Inflammatory macrophage treated with lipopolysaccharide for 4 hours (primary cell): ENCODE measurements at regions not wholly inside any gene's neighbourhood (a gene's known extent, or its start where the extent isn't known, plus 50 kb on each side); places are given as distances from the start of the nearest gene placed in this dataset.
"Not testable (repeated sequence)": the region's sequence is repeated elsewhere in the genome, so short reads cannot be mapped to it uniquely, and the experiment has no call there.

Source experiments
- DNase-seq: peaks from one replicate; pipeline ENCODE4 v3.0.0-alpha.2; 2020

DNA sequence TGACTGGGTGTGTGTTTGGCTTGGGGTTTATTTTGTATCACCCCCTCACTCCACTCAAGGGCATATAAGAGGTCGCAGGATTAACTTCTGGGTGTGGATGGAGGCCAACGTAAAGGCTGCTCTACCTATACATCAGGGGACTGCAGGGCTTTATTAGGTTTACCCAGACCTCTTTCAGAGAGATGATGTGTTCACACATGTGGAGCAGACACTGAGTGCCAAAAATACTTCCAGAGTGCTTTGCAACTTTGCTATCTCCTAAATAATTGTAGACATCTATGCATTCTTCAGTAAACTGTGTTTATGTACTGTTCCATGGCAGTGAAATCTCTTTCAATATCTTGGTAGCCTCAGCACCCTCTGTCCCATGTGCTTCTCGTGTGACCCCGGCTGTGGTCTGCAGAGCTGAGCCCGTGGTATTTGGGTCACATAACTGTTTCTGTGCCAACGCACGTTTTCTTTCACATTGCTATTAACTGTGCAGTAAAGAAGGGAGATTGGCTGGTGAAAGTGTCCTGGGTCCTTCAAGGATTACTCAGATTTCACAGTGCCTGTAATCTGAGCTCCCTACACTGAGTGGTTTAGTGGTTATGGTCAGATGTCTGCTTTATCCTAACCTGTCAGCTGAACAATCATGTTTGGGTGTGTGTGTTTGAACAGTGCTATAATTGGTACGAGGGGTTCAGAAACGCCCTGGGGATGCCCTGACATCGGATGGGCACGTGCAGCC, 208.1 kb downstream of the VAPA start:
- DNase-seq: no peak

DNA sequence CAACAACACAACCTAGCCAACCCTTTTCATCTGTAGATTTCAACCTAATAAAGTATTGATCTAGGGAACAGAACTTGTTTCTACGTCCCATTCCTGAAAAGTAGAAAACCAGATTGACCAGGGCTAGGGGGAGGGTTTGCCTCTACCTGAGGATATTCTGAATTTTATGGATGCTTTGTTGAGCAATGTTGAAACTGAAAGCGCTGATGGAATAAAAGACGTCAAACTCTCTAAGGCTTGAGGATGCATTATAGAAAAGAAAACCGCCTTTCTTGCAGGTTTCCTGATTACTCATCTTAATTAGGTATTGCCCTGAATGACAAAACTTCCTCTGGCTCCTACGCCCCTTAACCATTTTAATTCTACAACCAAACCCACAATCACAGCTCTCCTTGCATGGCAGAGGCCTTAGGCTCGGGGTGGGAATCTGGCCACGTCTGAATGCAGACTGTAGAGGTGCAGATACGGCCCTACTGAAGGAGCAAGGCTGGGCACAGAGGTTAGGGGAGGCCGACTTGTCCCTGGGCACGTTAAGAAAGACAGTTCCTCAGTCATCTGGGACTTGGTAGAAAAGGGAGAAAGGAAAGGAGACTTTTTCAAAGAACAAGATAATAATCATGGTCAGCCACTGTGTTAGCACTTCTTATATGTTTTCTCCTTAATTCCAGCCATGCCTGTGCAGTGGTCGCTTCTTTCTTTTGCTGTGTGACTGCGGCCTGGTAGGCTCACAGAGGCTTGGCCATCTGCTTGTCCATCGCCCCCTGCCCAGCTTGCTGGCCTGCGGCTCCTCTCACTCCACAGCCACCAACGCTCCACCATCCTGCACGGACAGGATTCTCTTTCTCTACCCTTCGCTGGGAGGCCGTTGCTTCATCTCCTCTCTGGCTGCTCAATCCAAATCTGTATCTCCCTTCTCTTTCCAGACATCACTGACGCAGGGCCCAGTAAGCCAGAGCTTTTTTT, 209.5 kb downstream of the VAPA start:
- peak; percentile 76 for DNase-seq

DNA sequence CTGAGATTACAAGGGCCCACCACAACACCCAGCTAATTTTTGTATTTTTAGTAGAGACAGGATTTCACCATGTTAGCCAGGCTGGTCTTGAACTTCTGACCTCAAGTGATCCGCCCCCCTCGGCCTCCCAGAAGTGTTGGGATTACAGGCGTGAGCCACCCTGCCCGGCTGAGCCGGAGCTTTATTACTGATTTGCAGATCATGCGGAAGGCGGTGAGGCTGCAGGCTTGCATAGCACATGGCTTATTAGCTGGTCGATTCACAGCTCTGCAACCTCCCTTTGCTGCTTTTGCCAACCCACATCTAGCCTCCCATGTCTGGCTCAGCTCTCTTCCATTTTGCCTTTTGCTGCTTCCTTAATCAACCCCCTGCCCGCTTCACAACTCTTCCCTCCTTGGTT, 210.3 kb downstream of the VAPA start:
- no peak for DNase-seq

DNA sequence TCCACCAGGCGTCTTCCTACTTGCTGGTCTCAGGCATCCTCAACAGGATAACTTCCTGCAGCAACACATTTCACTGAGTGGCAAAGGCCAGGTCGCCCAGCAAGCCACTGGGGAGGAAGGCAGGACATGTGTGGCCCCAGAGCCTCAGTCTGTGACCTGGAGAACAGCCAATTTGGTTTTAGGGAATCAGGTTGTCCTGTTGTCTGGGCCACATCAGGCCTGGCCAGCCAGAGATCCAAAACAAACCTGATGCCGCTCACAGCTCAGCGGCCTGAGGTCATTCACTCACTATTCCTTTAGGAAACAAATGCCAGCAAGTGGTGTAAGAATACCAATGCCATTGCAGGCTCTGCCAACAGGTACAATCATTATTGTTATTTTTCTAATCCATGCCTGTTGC, 210.7 kb downstream of the VAPA start:
- no peak for DNase-seq

DNA sequence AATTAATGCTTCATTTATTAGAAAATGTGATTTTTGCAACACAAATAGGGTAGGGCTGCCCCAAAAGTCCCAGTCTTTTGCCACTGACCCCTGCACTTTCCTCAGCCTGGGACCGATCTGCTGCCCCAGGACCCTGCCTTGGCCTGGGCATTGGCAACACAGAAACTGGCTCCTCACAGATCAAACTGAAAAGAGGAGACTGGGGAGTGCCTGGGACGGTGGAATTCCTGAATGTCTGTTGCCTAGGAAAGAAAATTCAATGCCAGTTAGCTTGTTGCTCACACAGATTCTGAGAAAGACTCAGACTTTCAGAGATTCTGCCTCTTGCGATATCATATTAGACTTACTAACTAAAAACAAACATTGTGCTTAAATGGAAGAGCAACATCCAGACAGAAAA, 211.2 kb downstream of the VAPA start:
- no peak for DNase-seq

DNA sequence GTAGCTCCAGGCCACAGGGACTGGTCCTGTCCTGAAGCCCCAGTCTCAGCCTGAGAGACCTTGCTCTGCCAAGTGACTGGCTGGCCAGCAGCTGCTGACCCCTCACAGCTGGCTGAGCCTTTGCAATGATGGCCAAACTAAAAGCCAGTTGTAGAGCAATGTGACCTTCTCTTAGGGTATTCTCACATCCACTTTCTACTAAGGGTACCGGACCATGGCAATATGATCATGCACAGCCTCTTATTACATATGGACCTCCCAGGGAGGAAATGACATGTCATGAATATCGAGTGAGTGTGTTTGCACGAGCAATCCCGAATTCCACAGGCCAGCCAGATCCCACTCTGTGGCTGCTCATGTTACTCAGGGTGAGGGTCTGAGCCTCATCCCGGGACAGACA, 213.9 kb downstream of the VAPA start:
- DNase-seq: no peak

DNA sequence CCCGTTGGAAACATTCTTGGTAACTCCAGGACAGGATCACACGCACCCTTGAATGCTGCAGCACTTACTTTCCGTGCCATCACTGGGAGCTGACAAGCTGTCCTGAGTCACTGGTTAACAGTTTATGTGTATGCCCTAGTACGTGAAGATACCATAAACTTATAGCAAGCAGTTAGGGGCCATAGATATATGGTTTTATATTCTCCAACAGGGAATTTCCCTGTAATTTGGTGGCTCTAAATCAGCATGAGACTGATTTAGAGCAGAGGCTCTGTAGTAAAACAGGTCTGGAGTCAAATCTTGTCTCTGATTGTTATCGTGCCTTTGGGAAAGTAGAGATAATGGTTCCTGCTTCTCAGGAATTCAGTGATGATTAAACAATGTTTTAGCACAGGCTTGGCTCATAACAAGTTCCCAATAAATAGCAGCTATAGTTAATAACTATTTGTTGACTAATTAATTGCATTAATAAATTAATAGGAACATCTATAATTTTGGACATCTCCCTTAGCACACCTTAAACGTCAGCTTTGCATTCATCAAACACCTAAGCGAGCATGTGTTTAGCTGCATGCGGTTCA, 215.2 kb downstream of the VAPA start:
- no peak for DNase-seq

DNA sequence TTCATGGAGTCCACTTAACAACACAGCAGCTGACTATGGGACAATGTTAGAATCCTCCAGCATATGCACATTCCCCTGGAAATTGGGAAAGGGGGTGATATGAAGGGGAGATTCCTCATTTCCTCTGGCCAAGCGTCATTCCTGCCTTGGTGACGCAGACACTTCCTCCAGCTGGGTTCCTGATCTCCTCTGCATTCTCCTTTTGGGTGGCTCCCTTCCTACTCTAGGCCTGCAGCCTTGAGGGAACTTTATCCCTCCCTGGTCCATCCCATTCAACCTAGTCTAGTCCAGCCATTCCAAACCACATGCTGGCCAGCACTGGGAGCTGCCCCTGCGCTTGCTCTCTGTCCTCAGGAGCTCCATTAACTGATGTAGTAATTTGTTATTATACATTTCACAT, 216.8 kb downstream of the VAPA start:
- peak; percentile 56 for DNase-seq

DNA sequence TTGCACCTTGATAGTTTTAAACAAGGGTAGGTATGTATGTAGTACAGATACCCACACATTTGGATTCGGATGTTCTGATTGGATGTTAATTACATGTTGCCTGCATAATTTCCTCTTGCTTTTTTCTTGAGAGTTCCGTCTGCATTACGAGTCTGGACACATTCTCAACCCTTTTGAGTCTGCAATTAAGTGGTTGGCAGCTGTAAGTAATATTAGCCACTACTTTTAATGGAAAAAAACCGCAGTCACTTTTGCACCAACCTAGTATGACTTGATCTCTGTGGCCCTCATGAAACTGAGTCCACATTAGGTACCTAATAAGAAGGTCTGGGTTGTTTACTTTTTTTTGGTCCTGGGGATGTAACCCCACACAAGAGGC, 217.3 kb downstream of the VAPA start:
- DNase-seq: no peak

DNA sequence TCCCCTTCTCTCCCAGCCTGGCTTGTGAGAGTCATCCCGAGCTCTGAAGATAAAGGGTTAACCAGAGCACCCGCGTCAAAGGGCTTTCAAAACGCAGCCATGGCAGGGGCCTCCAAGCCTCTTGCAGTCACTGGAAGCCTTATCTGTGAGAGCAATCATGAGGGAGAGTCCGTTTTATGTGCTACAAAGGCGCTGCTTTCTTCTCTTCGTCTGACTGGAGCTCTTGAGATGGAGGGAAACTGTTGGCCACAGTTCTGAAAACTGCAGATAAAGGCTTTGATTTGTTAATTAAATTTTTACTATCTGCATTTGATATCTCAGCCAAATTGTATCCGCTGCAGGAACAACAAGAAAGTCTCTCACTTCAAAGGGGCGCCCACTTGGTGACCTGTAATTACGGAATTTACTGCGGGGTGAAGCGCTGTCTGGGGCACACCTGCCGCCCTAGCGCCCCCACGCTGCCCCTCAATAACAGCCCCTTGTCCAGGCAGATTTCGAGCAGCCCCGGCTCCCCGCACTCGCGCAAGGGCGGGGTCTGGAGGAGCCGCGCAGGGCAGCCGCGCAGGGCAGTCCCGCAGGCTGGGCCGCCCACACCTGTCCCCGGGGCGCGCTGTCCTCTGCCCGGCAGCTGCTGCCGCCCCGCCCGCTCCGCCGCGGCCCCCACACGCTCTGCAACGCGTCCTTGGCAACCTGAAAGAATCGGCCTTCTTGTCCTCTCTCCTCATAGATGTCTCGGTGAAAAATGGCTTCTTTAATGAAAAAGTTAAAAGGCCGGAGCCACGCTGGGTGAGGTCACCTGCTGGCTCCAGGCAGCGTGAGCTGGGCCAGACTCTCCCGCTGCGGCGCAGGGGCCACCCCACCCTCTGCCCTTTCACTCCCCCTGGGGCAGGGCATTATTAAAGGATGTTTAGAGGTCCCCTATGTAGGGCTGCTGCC, 217.9 kb downstream of the VAPA start:
- DNase-seq: no peak

DNA sequence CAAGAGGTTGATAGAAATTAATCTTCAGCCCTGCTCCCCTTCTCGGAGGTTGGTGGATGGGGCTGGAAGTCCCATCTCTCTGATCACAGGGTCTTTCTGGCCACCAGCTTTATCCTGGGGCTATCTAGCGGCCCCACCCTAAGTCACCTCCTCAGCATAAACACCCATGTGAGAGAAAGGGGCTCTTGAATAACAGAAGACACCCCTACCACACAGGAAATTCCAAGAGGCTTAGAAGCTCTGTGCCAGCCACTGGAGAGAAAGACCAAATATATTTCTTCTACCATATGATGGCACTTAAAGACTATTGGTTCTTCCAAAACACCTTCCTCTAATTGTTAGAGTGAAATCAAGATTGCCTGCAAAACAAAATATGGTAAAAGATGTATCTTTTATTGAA, 219.7 kb downstream of the VAPA start:
- DNase-seq: no peak

DNA sequence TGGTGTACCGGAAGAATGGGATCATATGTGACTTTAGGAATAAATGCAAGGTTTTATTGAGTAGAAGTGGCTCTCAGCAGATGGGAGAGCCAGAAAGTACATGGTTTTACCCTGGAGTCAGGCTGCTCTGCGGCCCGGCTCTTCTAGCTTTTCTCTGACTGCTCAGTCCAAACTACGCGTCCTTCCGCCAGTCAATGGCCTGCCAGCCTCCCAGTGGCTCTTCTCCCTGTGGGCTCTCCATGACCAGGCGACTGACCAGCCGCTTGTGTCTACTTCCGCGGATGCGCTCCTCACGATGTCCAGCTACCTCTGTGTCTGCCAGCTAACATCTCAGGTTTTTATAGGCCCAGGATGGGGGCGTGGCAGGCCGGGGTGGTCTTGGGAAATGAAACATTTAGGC, 220.4 kb downstream of the VAPA start:
- no peak for DNase-seq

DNA sequence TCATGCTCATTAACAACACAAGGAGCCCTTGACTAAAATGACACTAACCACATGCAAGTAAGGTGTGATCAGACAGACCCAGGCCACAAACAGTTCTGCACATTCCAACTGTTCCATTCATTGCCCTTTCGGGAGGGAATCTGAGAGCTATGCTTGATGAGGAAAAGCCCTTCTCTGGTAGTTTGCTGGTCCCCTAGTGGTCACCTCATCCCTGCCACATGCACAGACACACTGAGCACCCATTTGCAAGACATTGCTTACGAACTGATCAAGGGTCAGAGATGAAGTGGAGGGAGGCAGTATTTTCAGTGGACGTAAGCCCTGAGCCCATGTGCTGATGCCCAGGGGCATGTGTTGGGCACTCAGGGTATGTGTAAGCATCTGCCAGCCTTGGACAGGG, 220.9 kb downstream of the VAPA start:
- DNase-seq: not testable (repeated sequence)

DNA sequence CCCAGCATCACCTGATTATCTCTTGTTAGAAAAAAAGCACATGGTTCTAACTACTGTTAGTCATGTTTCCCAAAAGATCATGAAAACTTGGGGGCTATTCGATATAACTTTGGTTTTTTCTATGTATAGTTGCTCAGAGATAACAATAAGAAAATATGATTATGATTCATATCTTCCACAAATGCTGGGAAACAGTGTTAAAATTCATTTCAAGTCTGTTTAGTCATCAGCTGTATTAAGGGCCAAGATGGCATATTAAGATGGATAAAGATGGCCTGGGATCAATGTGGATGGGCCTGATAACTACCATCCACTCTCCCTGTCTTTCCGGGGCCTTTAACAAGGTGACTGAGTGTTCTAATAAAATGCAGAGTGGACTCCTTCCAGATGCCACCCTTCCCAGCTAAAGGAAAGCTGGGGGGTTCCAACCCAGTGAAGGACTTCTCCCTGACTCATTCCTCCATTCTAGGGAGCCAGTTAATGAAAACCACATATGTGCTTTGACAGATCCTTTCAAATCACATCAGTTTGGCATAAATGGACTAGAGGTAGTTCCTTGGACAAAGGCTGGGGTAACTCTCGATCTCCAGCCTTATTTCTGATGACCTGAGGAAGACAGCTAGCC, 221.6 kb downstream of the VAPA start:
- DNase-seq: no peak

DNA sequence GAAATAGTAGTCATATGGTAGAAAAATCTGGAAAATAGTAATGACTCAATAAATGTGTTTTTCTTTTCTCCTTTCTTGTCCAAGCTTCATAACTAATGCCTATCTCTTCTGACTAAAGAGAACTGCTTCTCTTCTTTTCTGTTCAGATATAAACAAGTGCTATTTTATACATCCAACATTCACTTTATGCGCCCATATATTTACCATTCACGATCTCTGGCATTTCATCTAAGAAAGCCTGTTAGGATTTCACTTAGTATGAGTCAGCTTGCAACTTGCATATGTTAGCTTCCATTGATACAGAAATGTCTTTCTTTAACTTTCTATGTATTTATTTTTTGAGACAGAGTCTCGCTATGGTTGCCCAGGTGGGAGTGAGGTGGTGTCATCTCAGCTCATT, 224.9 kb downstream of the VAPA start:
- no peak for DNase-seq

DNA sequence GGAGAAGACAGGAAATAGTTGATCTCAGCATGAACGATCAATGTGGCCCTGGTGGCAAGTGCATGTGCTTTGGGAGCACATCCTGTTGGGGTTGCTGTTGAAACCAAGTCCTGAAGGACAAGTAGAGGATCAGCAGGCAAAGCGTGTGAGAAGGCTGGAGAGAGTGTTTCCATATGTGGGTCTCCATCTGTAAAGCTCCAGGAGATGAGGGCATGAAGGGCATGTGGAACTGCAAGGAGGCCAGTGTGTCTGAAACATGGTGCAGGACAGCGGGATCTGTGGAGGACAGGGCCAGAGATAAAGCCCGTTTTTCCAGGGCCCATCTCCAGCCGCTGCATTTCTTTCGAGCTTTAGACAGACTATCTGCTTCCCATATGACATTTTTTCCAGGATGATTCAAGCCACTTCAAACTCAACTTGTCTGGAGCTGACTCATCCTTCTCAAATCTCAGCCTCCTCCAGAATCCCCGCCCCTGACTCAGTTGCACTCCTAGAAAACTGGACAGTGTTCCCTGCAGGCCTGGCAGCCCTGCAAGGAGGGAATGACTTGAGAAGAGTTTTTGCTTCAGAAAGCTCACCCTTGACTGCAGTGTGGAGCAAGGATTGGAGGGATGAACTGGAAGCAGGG, 226.1 kb downstream of the VAPA start:
- DNase-seq: no peak

DNA sequence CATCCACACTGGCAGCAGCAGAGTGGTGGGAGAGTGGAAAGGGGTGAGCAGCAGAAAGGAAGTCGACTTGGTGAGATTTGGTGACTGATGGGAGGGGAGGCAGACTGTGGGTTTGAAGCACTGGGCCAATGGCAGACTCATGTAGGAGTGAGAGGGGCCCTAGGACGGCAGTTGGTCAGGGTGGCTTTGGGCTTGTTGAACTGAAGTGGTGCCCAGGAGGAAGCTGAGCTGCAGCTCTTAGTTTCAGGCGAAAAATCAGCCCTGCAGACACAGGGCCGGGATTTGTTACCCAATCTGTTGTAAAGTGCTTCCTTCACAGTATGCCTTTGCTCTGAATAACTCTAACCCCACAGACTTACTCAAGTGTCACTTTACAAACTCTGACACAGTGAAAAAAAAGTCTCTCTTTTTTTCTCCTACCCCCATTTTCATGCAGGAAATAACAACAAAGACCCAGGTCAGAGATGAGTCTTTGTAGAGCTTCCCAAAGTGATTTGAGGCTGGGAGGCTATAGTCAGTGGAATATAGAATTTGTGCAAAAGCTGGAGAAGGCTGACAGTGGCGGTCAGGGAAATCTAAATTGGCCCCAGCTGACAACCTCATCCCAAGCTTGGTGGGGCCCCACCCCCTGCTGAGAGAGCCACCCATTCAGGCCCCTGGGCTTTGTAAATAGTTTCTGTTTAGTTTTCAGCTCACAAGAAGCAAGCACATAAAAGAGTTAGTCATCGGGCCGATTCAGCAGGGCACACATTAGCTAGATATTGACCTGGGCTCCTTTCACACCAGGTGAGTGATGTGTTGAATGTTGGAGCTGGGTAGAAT, 226.9 kb downstream of the VAPA start:
- DNase-seq: peak; percentile 56

DNA sequence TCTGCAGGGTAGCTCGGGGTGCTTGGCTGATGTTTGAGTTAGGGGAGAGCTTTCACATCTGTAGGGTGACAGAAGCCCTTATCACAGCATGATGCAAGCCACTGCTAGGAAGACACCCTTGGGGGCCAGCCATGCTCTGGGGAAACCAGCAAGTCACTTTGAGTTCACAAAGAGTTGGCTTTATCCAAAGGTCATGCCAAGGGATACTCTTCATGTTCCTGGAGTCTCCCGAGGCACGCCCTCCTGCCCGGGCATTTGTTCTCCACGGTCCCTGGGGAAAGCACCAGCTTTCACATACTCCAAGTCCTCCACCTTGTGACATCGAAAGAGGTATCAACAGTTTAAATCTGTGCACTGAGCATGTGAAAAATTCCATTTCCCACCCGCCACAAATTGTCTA, 227.7 kb downstream of the VAPA start:
- no peak for DNase-seq

DNA sequence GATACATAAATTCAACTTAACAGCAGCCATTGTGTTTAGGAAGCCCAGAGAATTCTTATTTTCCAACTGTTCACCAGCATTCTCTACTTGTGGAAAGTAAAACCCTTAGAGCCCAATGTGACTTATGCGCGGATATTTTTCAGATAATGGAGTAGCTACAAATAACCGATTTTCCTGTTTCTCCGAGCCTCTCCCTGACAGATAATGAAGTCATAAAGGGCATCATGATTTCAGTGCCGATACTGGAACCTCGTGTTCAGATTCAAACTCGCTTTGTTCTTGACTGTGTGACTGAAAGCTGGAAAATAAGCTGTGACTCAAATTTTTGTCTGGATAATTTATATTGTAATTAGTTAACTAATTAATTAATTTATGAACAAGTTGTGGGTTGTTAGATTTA, 228.2 kb downstream of the VAPA start:
- no peak for DNase-seq

DNA sequence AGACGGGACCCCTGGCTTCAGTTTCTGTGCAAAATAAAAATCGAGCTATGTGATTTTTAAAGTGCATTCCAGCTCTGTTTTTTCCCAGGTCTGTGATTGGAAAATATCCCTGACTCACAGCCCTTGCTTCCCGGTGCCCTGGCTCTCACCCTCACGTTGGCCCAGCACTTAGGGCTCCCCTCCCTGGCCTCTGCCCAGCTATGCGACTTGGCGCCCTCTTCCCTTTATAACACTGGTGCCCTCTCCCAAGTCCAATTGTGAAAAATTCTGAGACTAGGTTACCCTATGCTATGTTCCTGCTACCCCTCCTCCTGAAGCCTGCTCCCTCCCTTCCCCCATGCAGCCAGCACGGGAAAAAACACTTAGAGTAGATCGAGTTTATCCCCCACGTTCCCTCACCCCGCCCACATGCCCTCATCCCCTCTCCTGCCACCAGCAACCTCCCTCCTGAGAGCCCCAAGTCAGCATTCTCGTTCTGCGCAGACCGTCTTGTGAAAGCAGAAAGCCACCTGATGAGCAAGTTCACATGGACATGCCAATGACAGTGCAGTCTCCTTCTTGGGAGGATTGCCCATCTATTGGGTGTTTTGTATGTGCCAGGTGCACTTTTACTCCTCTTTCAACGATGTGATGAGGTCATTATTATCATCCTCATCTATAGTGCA, 228.8 kb downstream of the VAPA start:
- DNase-seq: no peak
